Duodenal mucosa (tissue), 2 donors: ENCODE measurements at regions not wholly inside any gene's neighbourhood (a gene's known extent, or its start where the extent isn't known, plus 50 kb on each side); places are given as distances from the start of the nearest gene placed in this dataset.
"Not testable (repeated sequence)": the region's sequence is repeated elsewhere in the genome, so short reads cannot be mapped to it uniquely, and the experiment has no call there.

Source experiments
- H3K27ac ChIP-seq: one replicate; pipeline ENCODE4 v1.7.0; 2013; ENCODE audit warnings: low read depth, low read length
- H3K27me3 ChIP-seq, 2 donors: one replicate each; pipeline ENCODE4 v1.7.0; 2013; ENCODE audit warnings: low read length in 2 of 2, control low read depth in 1 of 2; ENCODE audit not compliant: insufficient read depth in 2 of 2, control insufficient read depth in 1 of 2
- H3K36me3 ChIP-seq, 2 donors: one replicate each; pipeline ENCODE4 v1.7.0; 2013; ENCODE audit warnings: low read length in 2 of 2, control low read depth in 1 of 2; ENCODE audit not compliant: insufficient read depth in 2 of 2, control insufficient read depth in 1 of 2
- H3K4me1 ChIP-seq, 2 donors: one replicate each; pipeline ENCODE4 v1.7.0; 2013; ENCODE audit warnings: low read length in 2 of 2, control low read depth in 1 of 2; ENCODE audit not compliant: insufficient read depth in 2 of 2, control insufficient read depth in 1 of 2
- H3K4me3 ChIP-seq, 2 donors: one replicate each; pipeline ENCODE4 v1.7.0; 2013; ENCODE audit warnings: low read length in 2 of 2, low read depth in 1 of 2
- H3K9ac ChIP-seq, 2 donors: one replicate each; pipeline ENCODE4 v1.7.0; 2013; ENCODE audit warnings: low read length in 2 of 2, low read depth in 1 of 2
- H3K9me3 ChIP-seq, 2 donors: one replicate each; pipeline ENCODE4 v1.7.0; 2013; ENCODE audit warnings: low read length in 2 of 2, control low read depth in 1 of 2; ENCODE audit not compliant: control insufficient read depth in 1 of 2

GRCh38 chr1:105459759-105460158 lies 1596.7 kb upstream of the PRMT6 start:
- Histone ChIP-seq H3K9ac (no peak overlapping the region), H3K36me3 (no peaks in the 10 kb centered on the region), H3K27ac (no peak overlapping the region), H3K27me3 (no peaks in the 10 kb centered on the region), H3K9me3 (no peaks in the 10 kb centered on the region), H3K4me3 (no peak overlapping the region), H3K4me1 (no peaks in the 10 kb centered on the region)

DNA sequence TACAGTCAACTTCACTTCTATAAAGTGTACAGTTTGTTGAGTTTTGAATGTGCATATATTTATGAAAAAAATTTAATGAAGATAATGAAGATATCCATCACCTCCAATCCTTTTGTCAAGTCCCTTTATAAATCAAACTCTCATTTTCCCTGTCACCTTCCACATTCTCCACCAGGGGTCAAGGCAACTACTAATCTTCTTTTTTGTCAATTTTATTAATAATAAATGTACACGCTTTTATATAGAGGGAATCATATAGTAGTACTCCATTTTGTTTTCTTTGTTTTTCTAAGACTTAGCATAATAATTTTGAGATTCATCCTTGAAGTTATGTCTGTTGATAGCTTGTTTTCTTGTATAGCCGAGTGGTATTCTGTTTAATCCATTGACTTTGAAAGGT lies 1594.2 kb upstream of the PRMT6 start:
- no peaks in the 10 kb centered on the region for H3K27me3 ChIP-seq
- H3K9me3 ChIP-seq = no peaks in the 10 kb centered on the region
- H3K4me3 ChIP-seq = no peak overlapping the region
- no peaks in the 10 kb centered on the region for H3K4me1 ChIP-seq
- H3K27ac ChIP-seq = no peak overlapping the region
- H3K36me3 ChIP-seq = no peaks in the 10 kb centered on the region
- H3K9ac ChIP-seq = no peak overlapping the region

- H3K9ac ChIP-seq = no peak overlapping the region
- H3K36me3 ChIP-seq = no peaks in the 10 kb centered on the region
- H3K27ac ChIP-seq = no peak overlapping the region
- H3K4me1 ChIP-seq = no peaks in the 10 kb centered on the region
- H3K4me3 ChIP-seq = no peak overlapping the region
- no peaks in the 10 kb centered on the region for H3K9me3 ChIP-seq
- H3K27me3 ChIP-seq = no peaks in the 10 kb centered on the region
Observed at GRCh38 chr1:105467549-105467948, 1588.9 kb upstream of the PRMT6 start.

GRCh38 chr1:105470541-105470940 lies 1585.9 kb upstream of the PRMT6 start:
- H3K4me1 ChIP-seq, H3K4me3 ChIP-seq, H3K36me3 ChIP-seq, H3K27me3 ChIP-seq, H3K9ac ChIP-seq, H3K9me3 ChIP-seq, H3K27ac ChIP-seq: not testable (repeated sequence)

DNA sequence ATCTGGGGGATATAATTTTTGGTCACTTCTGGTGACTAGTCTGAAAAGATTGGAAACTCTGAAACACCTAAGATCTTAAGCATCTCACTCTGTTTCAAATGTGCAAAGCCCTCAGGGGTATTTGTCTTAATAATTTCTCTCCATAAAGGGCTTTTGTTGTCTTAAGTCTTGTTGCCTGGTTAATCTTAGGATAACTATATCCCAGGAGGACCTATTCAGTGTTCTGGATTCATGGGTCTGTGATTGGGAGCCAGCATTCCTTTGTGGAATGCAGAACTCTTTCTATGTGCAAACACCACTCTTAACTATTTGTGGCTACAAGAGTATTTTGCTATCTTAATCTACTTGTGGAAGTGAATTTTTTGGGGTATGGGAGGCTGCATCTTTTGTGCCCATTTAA lies 1573.0 kb upstream of the PRMT6 start:
- H3K27ac ChIP-seq = no peak overlapping the region
- H3K9ac ChIP-seq = no peak overlapping the region
- H3K4me3 ChIP-seq = no peak overlapping the region
- no peaks in the 10 kb centered on the region for H3K36me3 ChIP-seq
- H3K9me3 ChIP-seq = peaks cover 0 to 5% of the 10 kb centered on the region in 2 donors
- H3K27me3 ChIP-seq = no peaks in the 10 kb centered on the region
- H3K4me1 ChIP-seq = no peaks in the 10 kb centered on the region

- Histone ChIP-seq H3K36me3 (no peaks in the 10 kb centered on the region), H3K4me3 (no peak overlapping the region), H3K9me3 (peaks cover 0 to 5% of the 10 kb centered on the region in 2 donors), H3K4me1 (no peaks in the 10 kb centered on the region), H3K27ac (no peak overlapping the region), H3K27me3 (no peaks in the 10 kb centered on the region), H3K9ac (no peak overlapping the region)
Observed at GRCh38 chr1:105485207-105485606, 1571.3 kb upstream of the PRMT6 start.

DNA sequence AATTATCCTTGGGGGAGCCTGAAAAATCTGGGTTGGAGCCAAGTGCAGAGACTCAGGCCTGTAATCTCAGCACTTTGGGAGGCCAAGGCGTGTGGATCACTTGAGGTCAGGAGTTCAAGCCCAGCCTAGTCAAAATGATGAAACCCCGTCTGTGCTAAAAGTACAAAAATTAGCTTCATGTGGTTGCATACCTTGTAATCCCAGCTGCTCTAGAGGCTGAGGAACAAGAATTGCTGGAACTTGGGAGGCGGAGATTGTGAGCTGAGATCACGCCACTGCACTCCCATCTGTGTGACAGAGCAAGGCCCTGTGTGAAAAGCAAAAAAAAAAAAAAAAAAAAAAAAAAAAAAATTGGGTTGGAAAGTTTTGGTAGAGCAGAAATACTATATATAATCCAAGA lies 1563.6 kb upstream of the PRMT6 start:
- Histone ChIP-seq H3K9ac (no peak overlapping the region), H3K27ac (no peak overlapping the region), H3K4me1 (no peaks in the 10 kb centered on the region), H3K4me3 (no peak overlapping the region), H3K27me3 (no peaks in the 10 kb centered on the region), H3K9me3 (no peaks in the 10 kb centered on the region), H3K36me3 (no peaks in the 10 kb centered on the region)

GRCh38 chr1:105516068-105516467 lies 1540.4 kb upstream of the PRMT6 start:
- Histone ChIP-seq H3K4me3 (no peak overlapping the region), H3K4me1 (no peaks in the 10 kb centered on the region), H3K9ac (no peak overlapping the region), H3K27me3 (no peaks in the 10 kb centered on the region), H3K27ac (no peak overlapping the region), H3K9me3 (no peaks in the 10 kb centered on the region), H3K36me3 (no peaks in the 10 kb centered on the region)

DNA sequence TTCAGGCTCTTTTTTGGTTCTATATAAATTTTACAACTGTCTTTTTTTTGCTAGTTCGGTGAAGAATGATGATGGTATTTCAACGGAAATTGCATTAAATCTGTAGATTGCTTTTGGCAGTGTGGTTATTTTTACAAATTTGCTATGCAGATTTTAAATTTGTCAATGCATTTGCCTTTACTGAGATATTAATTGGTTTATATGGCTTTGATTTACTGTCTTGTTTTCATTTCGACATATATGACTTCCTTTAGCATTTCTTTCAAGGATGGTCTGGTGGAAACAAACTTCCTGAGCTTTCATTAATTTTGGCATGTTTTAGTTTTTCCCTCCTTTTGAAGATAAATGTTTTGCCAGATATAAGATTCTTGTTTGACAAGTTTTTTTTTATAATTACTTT lies 1522.5 kb upstream of the PRMT6 start:
- Histone ChIP-seq H3K9ac (no peak overlapping the region), H3K36me3 (no peaks in the 10 kb centered on the region), H3K4me1 (no peaks in the 10 kb centered on the region), H3K27me3 (no peaks in the 10 kb centered on the region), H3K9me3 (peaks cover 5 to 6% of the 10 kb centered on the region in 2 donors), H3K27ac (no peak overlapping the region), H3K4me3 (no peak overlapping the region)

DNA sequence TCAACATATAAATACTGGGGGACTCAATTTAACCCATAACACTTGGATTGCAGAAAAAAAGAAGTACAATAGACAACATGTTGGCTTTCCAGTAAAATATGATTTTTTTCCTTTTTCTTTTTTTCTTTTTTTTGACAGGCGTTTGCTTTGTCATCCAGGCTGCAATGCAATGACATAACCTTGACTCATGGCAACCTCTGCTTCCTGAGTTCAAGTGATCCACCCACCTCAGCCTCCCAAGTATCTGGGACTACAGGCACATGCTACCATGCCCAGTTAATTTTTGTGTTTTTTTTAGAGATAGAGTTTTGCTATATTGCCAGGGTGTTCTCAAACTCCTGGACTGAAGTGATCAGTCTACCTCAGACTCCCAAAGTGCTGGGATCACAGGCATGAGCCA lies 1512.0 kb upstream of the PRMT6 start:
- no peak overlapping the region for H3K4me3 ChIP-seq
- no peaks in the 10 kb centered on the region for H3K4me1 ChIP-seq
- no peaks in the 10 kb centered on the region for H3K9me3 ChIP-seq
- no peak overlapping the region for H3K27ac ChIP-seq
- H3K9ac ChIP-seq = no peak overlapping the region
- H3K36me3 ChIP-seq = no peaks in the 10 kb centered on the region
- H3K27me3 ChIP-seq = no peaks in the 10 kb centered on the region

GRCh38 chr1:105556266-105556665 lies 1500.2 kb upstream of the PRMT6 start:
- Histone ChIP-seq H3K27ac (no peak overlapping the region), H3K27me3 (no peaks in the 10 kb centered on the region)

More at GRCh38 chr1:105556266-105556665, 1500.2 kb upstream of the PRMT6 start:
- H3K4me1 ChIP-seq = peaks cover 0 to 4% of the 10 kb centered on the region in 2 donors
- no peak overlapping the region for H3K9ac ChIP-seq
- H3K4me3 ChIP-seq = no peak overlapping the region
- no peaks in the 10 kb centered on the region for H3K9me3 ChIP-seq
- H3K36me3 ChIP-seq = no peaks in the 10 kb centered on the region
